ENCODE measurements at regions not wholly inside any gene's neighbourhood (a gene's known extent, or its start where the extent isn't known, plus 50 kb on each side); places are given as distances from the start of the nearest gene placed in this dataset.

DNA sequence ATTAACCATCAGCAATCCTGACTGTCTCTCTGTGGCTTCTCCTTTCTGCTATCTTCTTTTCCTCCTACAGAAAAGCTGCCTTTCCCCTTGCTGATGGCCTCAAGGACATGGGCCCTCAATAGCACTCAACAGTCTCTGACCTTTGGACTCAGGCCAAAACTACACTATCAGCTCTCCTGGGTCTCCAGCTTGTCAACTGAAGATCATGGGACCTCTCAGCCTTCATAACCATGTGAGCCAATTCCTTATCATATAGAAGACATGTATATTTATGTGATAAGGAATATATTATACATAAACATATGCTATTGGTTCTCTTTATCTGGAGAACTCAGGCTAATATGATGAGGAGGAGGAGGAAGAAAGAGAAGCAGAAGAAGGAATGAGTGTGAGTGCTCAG, 91.8 kb upstream of the GJB5 start:
- no peaks in the 10 kb centered on the region for H3K36me3 ChIP-seq
- H3K9me3 ChIP-seq, result no peaks in the 10 kb centered on the region
- no peak for TF ChIP-seq POLR2A (IDR thresholded peaks at IDR 0.05)
- TF ChIP-seq, protein P1, sequence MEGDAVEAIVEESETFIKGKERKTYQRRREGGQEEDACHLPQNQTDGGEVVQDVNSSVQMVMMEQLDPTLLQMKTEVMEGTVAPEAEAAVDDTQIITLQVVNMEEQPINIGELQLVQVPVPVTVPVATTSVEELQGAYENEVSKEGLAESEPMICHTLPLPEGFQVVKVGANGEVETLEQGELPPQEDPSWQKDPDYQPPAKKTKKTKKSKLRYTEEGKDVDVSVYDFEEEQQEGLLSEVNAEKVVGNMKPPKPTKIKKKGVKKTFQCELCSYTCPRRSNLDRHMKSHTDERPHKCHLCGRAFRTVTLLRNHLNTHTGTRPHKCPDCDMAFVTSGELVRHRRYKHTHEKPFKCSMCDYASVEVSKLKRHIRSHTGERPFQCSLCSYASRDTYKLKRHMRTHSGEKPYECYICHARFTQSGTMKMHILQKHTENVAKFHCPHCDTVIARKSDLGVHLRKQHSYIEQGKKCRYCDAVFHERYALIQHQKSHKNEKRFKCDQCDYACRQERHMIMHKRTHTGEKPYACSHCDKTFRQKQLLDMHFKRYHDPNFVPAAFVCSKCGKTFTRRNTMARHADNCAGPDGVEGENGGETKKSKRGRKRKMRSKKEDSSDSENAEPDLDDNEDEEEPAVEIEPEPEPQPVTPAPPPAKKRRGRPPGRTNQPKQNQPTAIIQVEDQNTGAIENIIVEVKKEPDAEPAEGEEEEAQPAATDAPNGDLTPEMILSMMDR (IDR thresholded peaks at IDR 0.05), result no peak
- no peak for DNase-seq
- no peaks in the 10 kb centered on the region for H3K27me3 ChIP-seq
- intact Hi-C loops (cut with DNase I), result no loop called here
- no peak overlapping the region for H3K27ac ChIP-seq
- H3K4me1 ChIP-seq, result no peaks in the 10 kb centered on the region
- no peak overlapping the region for H3K4me3 ChIP-seq (replicated peaks in 1 of 3)

GRCh38 chr1:34668063-34668462, 86.8 kb upstream of the GJB5 start:
- Histone ChIP-seq H3K27ac (no peak overlapping the region), H3K4me1 (no peaks in the 10 kb centered on the region), H3K27me3 (no peaks in the 10 kb centered on the region), H3K4me3 (replicated peaks in 1 of 3) (no peak overlapping the region), H3K36me3 (no peaks in the 10 kb centered on the region), H3K9me3 (no peaks in the 10 kb centered on the region)
- DNase-seq, result no peak
- WGBS, 2 donors, result 45 to 61% methylated on average over 3 of the region's 3 CpGs
- intact Hi-C loops (cut with DNase I), result no loop called here
- TF ChIP-seq, protein P1 (IDR thresholded peaks at IDR 0.05), result no peak
- no peak for TF ChIP-seq POLR2A (IDR thresholded peaks at IDR 0.05)

DNA sequence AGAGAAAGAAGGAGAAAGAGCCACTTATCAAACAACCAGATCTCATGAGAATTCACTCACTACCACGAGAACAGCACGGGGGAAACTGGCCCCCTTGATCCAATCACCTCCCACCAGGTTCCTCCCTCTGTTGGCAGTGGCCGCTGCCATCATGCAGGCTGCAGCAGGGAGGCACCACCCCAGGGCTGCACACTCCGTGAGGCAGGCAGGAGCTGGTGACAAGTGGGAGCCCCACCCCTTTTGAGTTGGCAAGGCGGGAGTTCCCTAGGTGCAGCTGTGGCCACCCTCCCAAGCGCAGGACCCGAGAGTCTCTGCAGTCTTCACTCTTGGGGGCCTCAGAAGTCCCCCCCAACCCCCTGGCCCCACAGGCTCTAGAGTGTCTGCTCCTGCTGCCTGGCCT, 83.9 kb upstream of the GJB5 start:
- no peak for DNase-seq
- Histone ChIP-seq H3K4me1 (no peaks in the 10 kb centered on the region), H3K9me3 (no peaks in the 10 kb centered on the region), H3K27ac (no peak overlapping the region), H3K27me3 (no peaks in the 10 kb centered on the region), H3K36me3 (no peaks in the 10 kb centered on the region), H3K4me3 (replicated peaks in 1 of 3) (no peak overlapping the region)
- intact Hi-C loops (cut with DNase I), result no loop called here
- 60 to 62% methylated on average over 4 to 7 of the region's 7 CpGs for WGBS, 2 donors
- TF ChIP-seq, protein P1 (IDR thresholded peaks at IDR 0.05), result no peak
- TF ChIP-seq POLR2A (IDR thresholded peaks at IDR 0.05), result no peak

DNA sequence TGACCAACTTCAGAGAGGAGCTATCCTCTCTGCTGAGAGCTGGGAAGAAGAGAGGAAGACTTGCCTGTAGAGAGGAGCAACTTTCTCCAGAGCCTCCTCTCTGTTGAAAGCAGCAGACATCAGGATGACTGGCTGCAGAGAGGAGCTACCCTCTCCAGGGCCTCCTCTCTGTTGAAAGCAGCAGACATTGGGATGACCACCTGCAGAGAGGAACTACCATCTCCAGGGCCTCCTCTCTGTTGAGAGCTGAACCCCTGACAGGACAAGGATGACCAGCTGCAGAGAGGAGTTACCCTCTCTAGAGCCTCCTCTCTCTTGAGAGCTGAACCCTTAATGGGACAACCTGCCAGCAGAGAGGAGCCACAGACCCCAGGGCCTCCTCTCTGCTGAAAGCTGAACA, 83.0 kb upstream of the GJB5 start:
- Histone ChIP-seq H3K9me3 (no peaks in the 10 kb centered on the region), H3K4me1 (no peaks in the 10 kb centered on the region), H3K27ac (no peak overlapping the region), H3K4me3 (replicated peaks in 1 of 3) (no peak overlapping the region), H3K36me3 (no peaks in the 10 kb centered on the region), H3K27me3 (no peaks in the 10 kb centered on the region)
- TF ChIP-seq POLR2A (IDR thresholded peaks at IDR 0.05), result no peak
- TF ChIP-seq, protein P1 (IDR thresholded peaks at IDR 0.05), result no peak
- intact Hi-C loops (cut with DNase I), result no loop called here
- no peak for DNase-seq

- no peaks in the 10 kb centered on the region for H3K36me3 ChIP-seq
- no peak overlapping the region for H3K4me3 ChIP-seq (replicated peaks in 1 of 3)
- H3K4me1 ChIP-seq, result no peaks in the 10 kb centered on the region
- TF ChIP-seq, protein P1 (IDR thresholded peaks at IDR 0.05), result peak in 5 of 6 experiments; percentile 43 to 79 (median 54)
- no peak for TF ChIP-seq POLR2A (IDR thresholded peaks at IDR 0.05)
- intact Hi-C loops (cut with DNase I), result no loop called here
- no peaks in the 10 kb centered on the region for H3K27me3 ChIP-seq
- WGBS, 2 donors, result 32 to 38% methylated on average over 2 of the region's 2 CpGs
- no peak overlapping the region for H3K27ac ChIP-seq
- DNase-seq, result peak; percentile 27 to 41
- no peaks in the 10 kb centered on the region for H3K9me3 ChIP-seq
These were observed 73.1 kb upstream of the GJB5 start for GRCh38 chr1:34681480-34682451.

Data from thyroid gland (tissue), 4 donors.